ENCODE measurements at regions not wholly inside any gene's neighbourhood (a gene's known extent, or its start where the extent isn't known, plus 50 kb on each side); places are given as distances from the start of the nearest gene placed in this dataset.

DNA sequence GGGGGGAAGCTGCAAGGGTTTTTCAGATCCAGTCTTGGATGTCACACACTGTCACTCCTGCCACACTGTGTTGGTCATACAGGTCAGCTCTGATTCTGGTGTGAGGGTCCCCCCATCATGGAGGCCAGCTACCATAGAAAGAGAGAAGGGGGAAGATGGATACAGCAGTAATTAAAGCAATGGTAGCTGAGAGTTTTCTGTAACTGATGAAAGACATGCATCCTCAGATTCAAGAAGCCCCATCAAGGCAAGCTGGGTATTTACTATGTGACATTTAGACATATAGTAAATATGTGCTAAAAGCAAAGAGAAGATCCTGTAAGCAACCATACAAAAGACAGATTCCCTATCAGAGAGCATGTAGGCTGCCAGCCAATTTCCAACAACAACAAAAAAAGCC, 110.9 kb upstream of the COL5A1 start:
- TF ChIP-seq, protein P1, sequence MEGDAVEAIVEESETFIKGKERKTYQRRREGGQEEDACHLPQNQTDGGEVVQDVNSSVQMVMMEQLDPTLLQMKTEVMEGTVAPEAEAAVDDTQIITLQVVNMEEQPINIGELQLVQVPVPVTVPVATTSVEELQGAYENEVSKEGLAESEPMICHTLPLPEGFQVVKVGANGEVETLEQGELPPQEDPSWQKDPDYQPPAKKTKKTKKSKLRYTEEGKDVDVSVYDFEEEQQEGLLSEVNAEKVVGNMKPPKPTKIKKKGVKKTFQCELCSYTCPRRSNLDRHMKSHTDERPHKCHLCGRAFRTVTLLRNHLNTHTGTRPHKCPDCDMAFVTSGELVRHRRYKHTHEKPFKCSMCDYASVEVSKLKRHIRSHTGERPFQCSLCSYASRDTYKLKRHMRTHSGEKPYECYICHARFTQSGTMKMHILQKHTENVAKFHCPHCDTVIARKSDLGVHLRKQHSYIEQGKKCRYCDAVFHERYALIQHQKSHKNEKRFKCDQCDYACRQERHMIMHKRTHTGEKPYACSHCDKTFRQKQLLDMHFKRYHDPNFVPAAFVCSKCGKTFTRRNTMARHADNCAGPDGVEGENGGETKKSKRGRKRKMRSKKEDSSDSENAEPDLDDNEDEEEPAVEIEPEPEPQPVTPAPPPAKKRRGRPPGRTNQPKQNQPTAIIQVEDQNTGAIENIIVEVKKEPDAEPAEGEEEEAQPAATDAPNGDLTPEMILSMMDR (IDR thresholded peaks at IDR 0.05 in 4 of 5, conservative IDR thresholded peaks at IDR 0.05 in 1 of 5): no peak
- no peak for TF ChIP-seq POLR2A (IDR thresholded peaks at IDR 0.05)

Measured in gastrocnemius medialis (tissue), 4 donors.